VCaP (cell line): ENCODE measurements at regions not wholly inside any gene's neighbourhood (a gene's known extent, or its start where the extent isn't known, plus 50 kb on each side); places are given as distances from the start of the nearest gene placed in this dataset.

Source experiments
- H3K27ac ChIP-seq: fragments of 450-650 bp; 2 replicates; pipeline ENCODE4 v1.5.1; 2017
- CTCF ChIP-seq: fragments of 450-650 bp; conservative IDR thresholded peaks from 2 replicates; pipeline ENCODE4 v1.5.1; 2017; ENCODE audit warnings: mild to moderate bottlenecking, moderate library complexity

GRCh38 chr4:14218641-14219040 is 591.1 kb upstream of the BOD1L1 start:
- no peak overlapping the region for H3K27ac ChIP-seq
- TF ChIP-seq CTCF, result no peak

GRCh38 chr4:14221176-14221575 is 593.7 kb upstream of the BOD1L1 start:
- no peak overlapping the region for H3K27ac ChIP-seq
- TF ChIP-seq CTCF, result no peak

DNA sequence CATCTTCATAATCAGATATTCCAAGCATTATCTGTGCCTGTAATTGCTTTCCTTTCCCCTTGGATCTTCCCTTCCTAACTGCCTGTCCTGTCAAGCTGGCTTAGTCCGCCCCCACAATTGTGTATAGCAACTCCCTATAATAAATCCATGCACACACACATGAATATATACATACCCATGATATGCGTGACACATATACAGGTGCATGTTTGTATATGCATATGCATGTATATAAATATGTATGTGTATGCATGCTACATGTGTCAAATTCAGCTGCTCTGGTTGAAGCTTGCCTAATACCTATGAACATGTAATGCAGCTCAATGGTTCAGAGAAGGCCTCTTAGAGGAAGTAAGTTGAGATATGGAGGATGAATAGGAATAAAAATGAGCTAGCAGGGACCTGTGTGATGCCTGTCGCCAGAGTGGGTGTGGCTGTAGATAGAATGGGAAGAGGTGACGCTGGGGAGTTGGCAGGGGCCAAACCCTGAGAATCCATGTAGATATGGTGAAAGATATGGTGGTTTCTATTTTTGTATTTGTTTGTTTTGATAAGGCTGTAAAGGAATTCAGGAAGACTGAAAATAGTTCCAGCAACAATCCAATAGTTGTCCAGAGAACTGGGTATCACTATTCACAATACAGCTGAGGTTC is 595.0 kb upstream of the BOD1L1 start:
- H3K27ac ChIP-seq, result no peak overlapping the region
- TF ChIP-seq CTCF, result no peak

DNA sequence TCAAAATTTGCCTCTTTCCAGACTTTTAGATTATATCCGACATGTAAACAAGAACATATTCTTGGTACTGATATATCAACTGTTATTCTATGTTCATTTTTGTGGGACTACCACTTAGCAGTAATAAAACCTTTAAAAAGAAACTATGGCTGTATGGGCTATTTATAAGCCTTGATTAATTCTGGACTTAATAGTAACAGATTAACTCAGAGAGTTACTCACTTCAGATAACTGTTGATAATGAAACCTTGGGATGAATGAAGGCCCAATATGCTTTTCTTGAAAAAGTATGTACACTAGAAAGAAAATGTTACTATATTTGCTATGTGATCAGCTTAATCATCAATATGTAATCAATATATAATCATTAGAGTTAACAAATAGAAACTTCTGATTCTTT is 595.9 kb upstream of the BOD1L1 start:
- H3K27ac ChIP-seq, result no peak overlapping the region

DNA sequence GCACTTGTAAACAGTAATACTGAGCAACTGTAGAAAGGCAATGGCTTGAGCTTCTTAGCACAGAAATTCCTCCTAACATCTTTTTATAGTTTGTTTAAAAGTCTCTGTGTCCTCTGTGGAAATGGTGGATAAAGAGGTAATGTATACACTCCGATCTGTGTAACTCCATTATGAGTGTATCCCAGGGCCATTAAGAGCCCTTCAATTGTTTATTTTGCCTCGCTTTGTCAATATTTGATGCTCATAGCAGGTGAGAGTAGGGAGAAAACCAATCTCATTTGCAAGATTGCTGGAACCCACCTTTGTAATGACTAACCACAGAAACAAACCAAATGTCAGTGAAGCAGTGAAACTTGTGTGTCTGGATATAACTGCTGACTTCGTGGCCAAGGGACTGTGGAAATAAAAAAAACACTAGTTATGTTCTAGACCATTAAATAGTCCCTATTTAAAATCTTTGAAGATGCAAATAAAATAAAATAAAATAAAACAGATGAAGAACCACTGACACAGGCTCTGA is 598.2 kb upstream of the BOD1L1 start:
- peak overlapping the region; percentile 54 for H3K27ac ChIP-seq
- TF ChIP-seq CTCF, result no peak

More for the DNA sequence above, 595.9 kb upstream of the BOD1L1 start:
- no peak for TF ChIP-seq CTCF

- H3K27ac ChIP-seq, result no peak overlapping the region
- TF ChIP-seq CTCF, result no peak
Measured at GRCh38 chr4:14233126-14233525, 605.6 kb upstream of the BOD1L1 start.

DNA sequence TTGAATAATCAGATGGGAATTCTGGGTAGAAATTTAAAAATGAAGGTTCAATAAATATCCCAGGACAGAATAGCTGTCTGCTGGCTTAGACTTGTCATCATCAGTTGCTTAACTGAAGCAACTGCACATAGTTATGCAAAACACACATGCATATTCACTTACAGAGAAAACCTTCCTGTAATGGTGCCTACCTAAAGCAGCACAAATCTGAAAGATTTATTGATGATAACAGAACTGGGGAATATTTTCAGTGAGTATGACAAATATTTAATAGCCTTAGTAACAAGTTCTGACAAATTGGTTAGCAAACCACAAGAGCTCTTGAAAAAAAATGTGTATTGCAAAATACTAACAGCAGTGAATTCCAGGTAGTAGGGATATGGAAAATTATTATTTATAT is 606.8 kb upstream of the BOD1L1 start:
- H3K27ac ChIP-seq, result no peak overlapping the region
- no peak for TF ChIP-seq CTCF
